Lower leg skin (tissue), 3 donors: ENCODE measurements at regions not wholly inside any gene's neighbourhood (a gene's known extent, or its start where the extent isn't known, plus 50 kb on each side); places are given as distances from the start of the nearest gene placed in this dataset.

Source experiments
- CTCF ChIP-seq, 3 donors: fragments of 450-650 bp; IDR thresholded peaks; one replicate each; pipeline ENCODE4 v1.5.1; 2016; ENCODE audit warnings: antibody characterized with exemption in 3 of 3, mild to moderate bottlenecking in 3 of 3, moderate library complexity in 2 of 3
- POLR2A ChIP-seq, 2 donors: fragments of 450-650 bp; IDR thresholded peaks; one replicate each; pipeline ENCODE4 v1.6.1; 2016 to 2017; ENCODE audit warnings: antibody characterized with exemption in 2 of 2, mild to moderate bottlenecking in 1 of 2, moderate library complexity in 1 of 2

GRCh38 chr5:107068782-107069181, 602.0 kb downstream of the EFNA5 start:
- TF ChIP-seq CTCF (IDR thresholded peaks at IDR 0.05) (no peak), POLR2A (IDR thresholded peaks at IDR 0.05) (no peak)
